HEK293T (cell line): ENCODE measurements at regions not wholly inside any gene's neighbourhood (a gene's known extent, or its start where the extent isn't known, plus 50 kb on each side); places are given as distances from the start of the nearest gene placed in this dataset.

Experiments
- CTCF ChIA-PET: fragments of 350-600 bp; formaldehyde crosslinking; extraction: SDS; loops from one replicate; lab custom pipeline; 2021; ENCODE audit warnings: antibody characterized with exemption, inconsistent platforms; lab: Yijun Ruan, JAX
- POLR2A ChIA-PET: fragments of 350-600 bp; formaldehyde crosslinking; extraction: SDS; loops from one replicate; lab custom pipeline; 2020; ENCODE audit warnings: antibody characterized with exemption, inconsistent platforms; lab: Yijun Ruan, JAX
- DNase-seq: peaks from one replicate; pipeline ENCODE4 v3.0.0; 2012; ENCODE audit warnings: mixed read lengths; ENCODE audit errors: extremely low spot score
- ARNT ChIP-seq: fragments of 450-650 bp; IDR thresholded peaks from 2 replicates; pipeline ENCODE4 v1.6.1; 2017; ENCODE audit warnings: mild to moderate bottlenecking
- BHLHE40 ChIP-seq: fragments of 450-650 bp; IDR thresholded peaks from 2 replicates; pipeline ENCODE4 v1.6.1; 2016; ENCODE audit warnings: mild to moderate bottlenecking, moderate library complexity, borderline replicate concordance
- CTBP1 ChIP-seq: fragments of 450-650 bp; IDR thresholded peaks from 2 replicates; pipeline ENCODE4 v1.6.1; 2016; ENCODE audit warnings: borderline replicate concordance
- ELF4 ChIP-seq: fragments of 450-650 bp; IDR thresholded peaks from 2 replicates; pipeline ENCODE4 v1.6.1; 2017; ENCODE audit warnings: antibody characterized with exemption
- FOXA1 ChIP-seq: fragments of 450-650 bp; IDR thresholded peaks from 2 replicates; pipeline ENCODE4 v1.6.1; 2016; ENCODE audit warnings: mild to moderate bottlenecking
- FOXK2 ChIP-seq: fragments of 450-650 bp; IDR thresholded peaks from 2 replicates; pipeline ENCODE4 v1.6.1; 2016; ENCODE audit warnings: mild to moderate bottlenecking
- FOXM1 ChIP-seq: fragments of 450-650 bp; IDR thresholded peaks from 2 replicates; pipeline ENCODE4 v1.6.1; 2017; ENCODE audit warnings: mild to moderate bottlenecking, borderline replicate concordance
- HDGF ChIP-seq: fragments of 450-650 bp; IDR thresholded peaks from 2 replicates; pipeline ENCODE4 v1.6.1; 2017; ENCODE audit warnings: antibody characterized with exemption, borderline replicate concordance
- L3MBTL2 ChIP-seq: fragments of 450-650 bp; conservative IDR thresholded peaks from 2 replicates; pipeline ENCODE4 v1.6.1; 2016; ENCODE audit warnings: mild to moderate bottlenecking
- LEF1 ChIP-seq: fragments of 450-650 bp; IDR thresholded peaks from 2 replicates; pipeline ENCODE4 v1.6.1; 2017; ENCODE audit warnings: mild to moderate bottlenecking, borderline replicate concordance
- NFRKB ChIP-seq: fragments of 450-650 bp; IDR thresholded peaks from 2 replicates; pipeline ENCODE4 v1.6.1; 2016; ENCODE audit warnings: mild to moderate bottlenecking, moderate library complexity
- PKNOX1 ChIP-seq: fragments of 450-650 bp; IDR thresholded peaks from 2 replicates; pipeline ENCODE4 v1.6.1; 2016
- SP1 ChIP-seq: fragments of 450-650 bp; IDR thresholded peaks from 2 replicates; pipeline ENCODE4 v1.6.1; 2017
- SUZ12 ChIP-seq: fragments of 450-650 bp; IDR thresholded peaks from 2 replicates; pipeline ENCODE4 v1.6.1; 2016; ENCODE audit warnings: mild to moderate bottlenecking
- TARDBP ChIP-seq: fragments of 450-650 bp; IDR thresholded peaks from 2 replicates; pipeline ENCODE4 v1.6.1; 2016
- ZNF384 ChIP-seq: fragments of 450-650 bp; IDR thresholded peaks from 2 replicates; pipeline ENCODE4 v1.6.1; 2016

GRCh38 chr10:61845196-61845949 is 56.1 kb upstream of the ARID5B start:
- TF ChIP-seq SUZ12: no peak
- TF ChIP-seq TARDBP: no peak
- no peak for TF ChIP-seq LEF1
- TF ChIP-seq FOXM1: no peak
- TF ChIP-seq SP1: no peak
- no peak for TF ChIP-seq HDGF
- TF ChIP-seq PKNOX1: no peak
- DNase-seq: no peak
- ChIA-PET CTCF (interaction anchor here (0.6 kb wide), 1 partner anchor 47 kb away, joined by 4 read pairs; no protein-coding TSS in a partner anchor), POLR2A (no interaction called here)

GRCh38 chr10:61845950-61846268 is 55.6 kb upstream of the ARID5B start:
- CTCF ChIA-PET: no interaction called here
- POLR2A ChIA-PET: no interaction called here
- no peak for DNase-seq
- TF ChIP-seq FOXA1: no peak
- no peak for TF ChIP-seq L3MBTL2

GRCh38 chr10:61846370-61847031 is 55.0 kb upstream of the ARID5B start:
- ChIA-PET POLR2A (interaction anchor here (1.1 kb wide), 1 partner anchor 50 kb away, joined by 3 read pairs; no protein-coding TSS in a partner anchor), CTCF (no interaction called here)
- no peak for DNase-seq
- TF ChIP-seq ARNT (no peak), FOXA1 (no peak), NFRKB (no peak), TARDBP (no peak), BHLHE40 (no peak), SUZ12 (no peak), ZNF384 (no peak), FOXK2 (no peak), FOXM1 (no peak), SP1 (no peak), PKNOX1 (no peak)

GRCh38 chr10:61847087-61847486 is 54.4 kb upstream of the ARID5B start:
- DNase-seq: no peak
- TF ChIP-seq ARNT (no peak), HDGF (no peak), FOXA1 (no peak), FOXM1 (no peak), BHLHE40 (no peak), TARDBP (no peak), NFRKB (no peak), FOXK2 (no peak), ELF4 (no peak), L3MBTL2 (no peak), LEF1 (no peak), CTBP1 (no peak), PKNOX1 (no peak), SUZ12 (no peak), SP1 (no peak), ZNF384 (no peak)
- POLR2A ChIA-PET: interaction anchor here (1.1 kb wide), 1 partner anchor 50 kb away, joined by 3 read pairs; no protein-coding TSS in a partner anchor
- CTCF ChIA-PET: no interaction called here

GRCh38 chr10:61847640-61848039 is 53.9 kb upstream of the ARID5B start:
- CTCF ChIA-PET: no interaction called here
- DNase-seq: no peak

More at GRCh38 chr10:61847640-61848039, 53.9 kb upstream of the ARID5B start:
- TF ChIP-seq SP1: no peak
- TF ChIP-seq LEF1: no peak
- no peak for TF ChIP-seq L3MBTL2
- no peak for TF ChIP-seq NFRKB
- TF ChIP-seq SUZ12: no peak
- TF ChIP-seq ARNT: no peak
- no peak for TF ChIP-seq PKNOX1
- no peak for TF ChIP-seq FOXM1
- TF ChIP-seq FOXA1: no peak
- no peak for TF ChIP-seq TARDBP
- no peak for TF ChIP-seq ZNF384
- no peak for TF ChIP-seq CTBP1
- POLR2A ChIA-PET: interaction anchor here (1.1 kb wide), 1 partner anchor 49 kb away, joined by 3 read pairs; no protein-coding TSS in a partner anchor
